Retinal pigment epithelial cell (primary cell): ENCODE measurements at regions not wholly inside any gene's neighbourhood (a gene's known extent, or its start where the extent isn't known, plus 50 kb on each side); places are given as distances from the start of the nearest gene placed in this dataset.

Experiments used
- DNase-seq: peaks from one replicate; pipeline ENCODE4 v3.0.0-alpha.2; 2010; ENCODE audit warnings: low read depth
- H3K4me3 ChIP-seq: 2 replicates; pipeline ENCODE4 v1.5.1; 2011; ENCODE audit warnings: mild to moderate bottlenecking, low read length, control low read depth, moderate library complexity
- CTCF ChIP-seq: conservative IDR thresholded peaks from 2 replicates; pipeline ENCODE4 v1.5.1; 2011; ENCODE audit warnings: low read depth, low read length, control low read depth, inconsistent platforms

GRCh38 chr10:65126288-65126687 lies 1605.1 kb downstream of the REEP3 start:
- H3K4me3 ChIP-seq: no peak overlapping the region
- no peak for DNase-seq
- no peak for TF ChIP-seq CTCF

GRCh38 chr10:65128277-65128676 lies 1607.1 kb downstream of the REEP3 start:
- no peak for TF ChIP-seq CTCF
- DNase-seq: no peak
- no peak overlapping the region for H3K4me3 ChIP-seq

- DNase-seq: no peak
- H3K4me3 ChIP-seq: no peak overlapping the region
- TF ChIP-seq CTCF: no peak
Observed at GRCh38 chr10:65130162-65130758, 1609.1 kb downstream of the REEP3 start.

- TF ChIP-seq CTCF: no peak
- no peak overlapping the region for H3K4me3 ChIP-seq
Observed at GRCh38 chr10:65133652-65134051, 1612.5 kb downstream of the REEP3 start.

GRCh38 chr10:65135508-65135907 lies 1614.3 kb downstream of the REEP3 start:
- no peak for DNase-seq
- no peak overlapping the region for H3K4me3 ChIP-seq
- no peak for TF ChIP-seq CTCF

More at GRCh38 chr10:65133652-65134051, 1612.5 kb downstream of the REEP3 start:
- no peak for DNase-seq

GRCh38 chr10:65142641-65143435 lies 1621.6 kb downstream of the REEP3 start:
- DNase-seq: no peak
- H3K4me3 ChIP-seq: no peak overlapping the region
- no peak for TF ChIP-seq CTCF

- TF ChIP-seq CTCF: no peak
- no peak overlapping the region for H3K4me3 ChIP-seq
- DNase-seq: no peak
Observed at GRCh38 chr10:65143723-65144122, 1622.5 kb downstream of the REEP3 start.
